ENCODE measurements at regions not wholly inside any gene's neighbourhood (a gene's known extent, or its start where the extent isn't known, plus 50 kb on each side); places are given as distances from the start of the nearest gene placed in this dataset.

GRCh38 chr12:42921741-42922504 is 332.4 kb upstream of the PRICKLE1 start:
- in situ Hi-C loops (cut with MboI): no loop called here
- no peak overlapping the region for H3K4me2 ChIP-seq (ENCODE audit: control insufficient read depth, insufficient read depth)
- ChIA-PET CTCF (no interaction called here), SMC1A (ENCODE audit: uncharacterized antibody, unreplicated experiment) (no interaction called here), RAD21 (ENCODE audit: unreplicated experiment) (no interaction called here), POLR2A (no interaction called here)
- no peaks in the 10 kb centered on the region for H3K79me2 ChIP-seq (ENCODE audit: control insufficient read depth, insufficient read depth, low read length)
- DNase-seq (ENCODE audit: low read depth, low spot score) (no peak), FAIRE-seq (no peak), ATAC-seq (no peak)
- no peaks in the 10 kb centered on the region for H3K4me1 ChIP-seq (ENCODE audit: control insufficient read depth, insufficient read depth, low read length)
- H3K27me3 ChIP-seq (replicated peaks in 1 of 2; ENCODE audit: control insufficient read depth in 2 of 2, insufficient read depth in 2 of 2, low read length in 1 of 2): no peaks in the 10 kb centered on the region
- no peak overlapping the region for H3K4me3 ChIP-seq
- WGBS (ENCODE audit: insufficient coverage, insufficient replicate concordance, low lambda C conversion rate, missing lambda C conversion rate): 28% methylated on average over 7 of the region's 7 CpGs
- H2AFZ ChIP-seq (ENCODE audit: control insufficient read depth, low read depth, low read length): no peak overlapping the region
- H4K20me1 ChIP-seq (ENCODE audit: control insufficient read depth, insufficient read depth): no peaks in the 10 kb centered on the region
- intact Hi-C loops (cut with micrococcal nuclease; ENCODE audit: unreplicated experiment): no loop called here
- no peak overlapping the region for H3K27ac ChIP-seq (ENCODE audit: control insufficient read depth, insufficient read depth)
- no peaks in the 10 kb centered on the region for H3K9me3 ChIP-seq (replicated peaks; ENCODE audit: control insufficient read depth, insufficient read depth, low read length)
- BruUV-seq (replicated peaks): no TSS peak
- TF ChIP-seq TCF12 (IDR thresholded peaks at IDR 0.05; ENCODE audit: low read depth, low read length) (no peak), ZNF622 (IDR thresholded peaks at IDR 0.05) (no peak), FOS (IDR thresholded peaks at IDR 0.05; ENCODE audit: borderline replicate concordance, extremely low read depth, insufficient read length) (no peak), CREM (IDR thresholded peaks at IDR 0.05; ENCODE audit: low read depth) (no peak), ETV6 (conservative IDR thresholded peaks at IDR 0.05 in 1 of 2, IDR thresholded peaks at IDR 0.05 in 1 of 2; ENCODE audit: borderline replicate concordance in 1 of 2, low read depth in 1 of 2) (no peak), HCFC1 (IDR thresholded peaks at IDR 0.05; ENCODE audit: low read length) (no peak), TAF1 (IDR thresholded peaks at IDR 0.05; ENCODE audit: borderline replicate concordance, low read depth, low read length) (no peak), PAX8 (IDR thresholded peaks at IDR 0.05) (no peak), YY1 (IDR thresholded peaks at IDR 0.05; ENCODE audit: low read depth, low read length) (no peak), RB1 (IDR thresholded peaks at IDR 0.05; ENCODE audit: borderline replicate concordance) (no peak), DPF2 (IDR thresholded peaks at IDR 0.05) (no peak), RELA (IDR thresholded peaks at IDR 0.05; ENCODE audit: borderline replicate concordance, partially characterized antibody) (no peak), CBFB (IDR thresholded peaks at IDR 0.05; ENCODE audit: low read depth) (no peak), RAD51 (IDR thresholded peaks at IDR 0.05) (no peak)
- TF ChIP-seq, protein P1, sequence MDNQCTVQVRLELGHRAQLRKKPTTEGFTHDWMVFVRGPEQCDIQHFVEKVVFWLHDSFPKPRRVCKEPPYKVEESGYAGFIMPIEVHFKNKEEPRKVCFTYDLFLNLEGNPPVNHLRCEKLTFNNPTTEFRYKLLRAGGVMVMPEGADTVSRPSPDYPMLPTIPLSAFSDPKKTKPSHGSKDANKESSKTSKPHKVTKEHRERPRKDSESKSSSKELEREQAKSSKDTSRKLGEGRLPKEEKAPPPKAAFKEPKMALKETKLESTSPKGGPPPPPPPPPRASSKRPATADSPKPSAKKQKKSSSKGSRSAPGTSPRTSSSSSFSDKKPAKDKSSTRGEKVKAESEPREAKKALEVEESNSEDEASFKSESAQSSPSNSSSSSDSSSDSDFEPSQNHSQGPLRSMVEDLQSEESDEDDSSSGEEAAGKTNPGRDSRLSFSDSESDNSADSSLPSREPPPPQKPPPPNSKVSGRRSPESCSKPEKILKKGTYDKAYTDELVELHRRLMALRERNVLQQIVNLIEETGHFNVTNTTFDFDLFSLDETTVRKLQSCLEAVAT (IDR thresholded peaks at IDR 0.05): no peak
- TF ChIP-seq, protein P2, sequence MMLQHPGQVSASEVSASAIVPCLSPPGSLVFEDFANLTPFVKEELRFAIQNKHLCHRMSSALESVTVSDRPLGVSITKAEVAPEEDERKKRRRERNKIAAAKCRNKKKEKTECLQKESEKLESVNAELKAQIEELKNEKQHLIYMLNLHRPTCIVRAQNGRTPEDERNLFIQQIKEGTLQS (IDR thresholded peaks at IDR 0.05; ENCODE audit: borderline replicate concordance, extremely low read depth, low read depth, low read length): no peak
- TF ChIP-seq, protein P3, sequence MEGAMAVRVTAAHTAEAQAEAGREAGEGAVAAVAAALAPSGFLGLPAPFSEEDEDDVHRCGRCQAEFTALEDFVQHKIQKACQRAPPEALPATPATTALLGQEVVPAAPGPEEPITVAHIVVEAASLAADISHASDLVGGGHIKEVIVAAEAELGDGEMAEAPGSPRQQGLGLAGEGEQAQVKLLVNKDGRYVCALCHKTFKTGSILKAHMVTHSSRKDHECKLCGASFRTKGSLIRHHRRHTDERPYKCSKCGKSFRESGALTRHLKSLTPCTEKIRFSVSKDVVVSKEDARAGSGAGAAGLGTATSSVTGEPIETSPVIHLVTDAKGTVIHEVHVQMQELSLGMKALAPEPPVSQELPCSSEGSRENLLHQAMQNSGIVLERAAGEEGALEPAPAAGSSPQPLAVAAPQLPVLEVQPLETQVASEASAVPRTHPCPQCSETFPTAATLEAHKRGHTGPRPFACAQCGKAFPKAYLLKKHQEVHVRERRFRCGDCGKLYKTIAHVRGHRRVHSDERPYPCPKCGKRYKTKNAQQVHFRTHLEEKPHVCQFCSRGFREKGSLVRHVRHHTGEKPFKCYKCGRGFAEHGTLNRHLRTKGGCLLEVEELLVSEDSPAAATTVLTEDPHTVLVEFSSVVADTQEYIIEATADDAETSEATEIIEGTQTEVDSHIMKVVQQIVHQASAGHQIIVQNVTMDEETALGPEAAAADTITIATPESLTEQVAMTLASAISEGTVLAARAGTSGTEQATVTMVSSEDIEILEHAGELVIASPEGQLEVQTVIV (IDR thresholded peaks at IDR 0.05; ENCODE audit: borderline replicate concordance, partially characterized antibody): no peak
- TF ChIP-seq, protein P4, sequence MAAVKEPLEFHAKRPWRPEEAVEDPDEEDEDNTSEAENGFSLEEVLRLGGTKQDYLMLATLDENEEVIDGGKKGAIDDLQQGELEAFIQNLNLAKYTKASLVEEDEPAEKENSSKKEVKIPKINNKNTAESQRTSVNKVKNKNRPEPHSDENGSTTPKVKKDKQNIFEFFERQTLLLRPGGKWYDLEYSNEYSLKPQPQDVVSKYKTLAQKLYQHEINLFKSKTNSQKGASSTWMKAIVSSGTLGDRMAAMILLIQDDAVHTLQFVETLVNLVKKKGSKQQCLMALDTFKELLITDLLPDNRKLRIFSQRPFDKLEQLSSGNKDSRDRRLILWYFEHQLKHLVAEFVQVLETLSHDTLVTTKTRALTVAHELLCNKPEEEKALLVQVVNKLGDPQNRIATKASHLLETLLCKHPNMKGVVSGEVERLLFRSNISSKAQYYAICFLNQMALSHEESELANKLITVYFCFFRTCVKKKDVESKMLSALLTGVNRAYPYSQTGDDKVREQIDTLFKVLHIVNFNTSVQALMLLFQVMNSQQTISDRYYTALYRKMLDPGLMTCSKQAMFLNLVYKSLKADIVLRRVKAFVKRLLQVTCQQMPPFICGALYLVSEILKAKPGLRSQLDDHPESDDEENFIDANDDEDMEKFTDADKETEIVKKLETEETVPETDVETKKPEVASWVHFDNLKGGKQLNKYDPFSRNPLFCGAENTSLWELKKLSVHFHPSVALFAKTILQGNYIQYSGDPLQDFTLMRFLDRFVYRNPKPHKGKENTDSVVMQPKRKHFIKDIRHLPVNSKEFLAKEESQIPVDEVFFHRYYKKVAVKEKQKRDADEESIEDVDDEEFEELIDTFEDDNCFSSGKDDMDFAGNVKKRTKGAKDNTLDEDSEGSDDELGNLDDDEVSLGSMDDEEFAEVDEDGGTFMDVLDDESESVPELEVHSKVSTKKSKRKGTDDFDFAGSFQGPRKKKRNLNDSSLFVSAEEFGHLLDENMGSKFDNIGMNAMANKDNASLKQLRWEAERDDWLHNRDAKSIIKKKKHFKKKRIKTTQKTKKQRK (IDR thresholded peaks at IDR 0.05; ENCODE audit: low read depth, low read length): no peak
- no peak overlapping the region for H3K9ac ChIP-seq (ENCODE audit: control insufficient read depth, insufficient read depth, low read length)
- H3K36me3 ChIP-seq (ENCODE audit: control insufficient read depth in 2 of 2, insufficient read depth in 2 of 2, low read length in 1 of 2): no peaks in the 10 kb centered on the region

All from GM12878 (cell line).